ENCODE measurements at regions not wholly inside any gene's neighbourhood (a gene's known extent, or its start where the extent isn't known, plus 50 kb on each side); places are given as distances from the start of the nearest gene placed in this dataset.
"Not testable (repeated sequence)": the region's sequence is repeated elsewhere in the genome, so short reads cannot be mapped to it uniquely, and the experiment has no call there.

DNA sequence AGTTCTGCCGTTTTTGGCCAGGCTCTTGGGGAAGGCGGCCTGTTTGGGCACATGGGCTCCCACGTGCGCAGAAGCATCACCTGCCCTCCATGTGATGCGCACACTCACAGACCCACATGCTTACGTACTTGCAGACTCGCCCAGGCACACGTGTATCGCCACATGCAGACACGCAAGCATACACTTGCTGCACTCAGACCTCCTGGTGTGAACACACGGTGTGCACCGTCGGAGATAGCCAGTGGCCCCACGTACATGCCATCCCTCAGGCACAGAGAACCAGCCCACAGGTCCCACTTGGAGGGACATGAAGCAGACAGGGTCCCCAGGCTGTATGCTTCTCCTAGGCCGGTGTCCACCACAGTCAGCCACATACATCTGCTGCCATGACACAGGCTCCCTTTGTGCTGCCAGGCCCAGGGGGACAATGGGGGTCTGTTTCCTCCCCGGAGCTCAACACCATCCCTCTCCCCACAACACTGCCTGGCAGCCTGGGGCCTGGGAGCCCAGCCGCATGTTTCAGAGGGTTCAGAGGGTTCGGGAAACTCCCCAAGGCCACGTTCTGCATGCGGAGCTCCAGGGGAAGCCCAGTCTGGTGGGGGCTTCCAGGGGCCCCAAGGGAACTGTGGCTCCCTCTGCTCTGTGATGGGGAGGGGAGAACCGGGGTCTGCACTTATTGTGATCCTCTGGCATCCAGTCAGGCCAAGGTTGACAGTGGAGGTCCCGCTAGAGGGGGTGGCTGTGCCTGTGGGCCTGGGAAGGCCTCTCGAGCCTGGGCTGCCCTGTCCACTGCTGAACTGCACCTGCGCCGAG, 208.1 kb upstream of the HAAO start:
- Histone ChIP-seq H3K27me3 (ENCODE audit: control insufficient read depth in 1 of 2, insufficient read depth in 2 of 2, low read length in 2 of 2) (no peaks in the 10 kb centered on the region), H3K27ac (ENCODE audit: low read length) (no peak overlapping the region), H3K9ac (ENCODE audit: low read length in 2 of 2) (no peak overlapping the region), H3K9me3 (ENCODE audit: control insufficient read depth in 2 of 2, low read length in 2 of 2) (no peaks in the 10 kb centered on the region), H3K4me3 (ENCODE audit: low read length in 2 of 2) (no peak overlapping the region), H3K36me3 (ENCODE audit: control insufficient read depth in 2 of 2, insufficient read depth in 2 of 2, low read length in 2 of 2) (no peaks in the 10 kb centered on the region), H3K4me1 (ENCODE audit: control insufficient read depth, insufficient read depth, low read length) (peaks cover 2% of the 10 kb centered on the region)

DNA sequence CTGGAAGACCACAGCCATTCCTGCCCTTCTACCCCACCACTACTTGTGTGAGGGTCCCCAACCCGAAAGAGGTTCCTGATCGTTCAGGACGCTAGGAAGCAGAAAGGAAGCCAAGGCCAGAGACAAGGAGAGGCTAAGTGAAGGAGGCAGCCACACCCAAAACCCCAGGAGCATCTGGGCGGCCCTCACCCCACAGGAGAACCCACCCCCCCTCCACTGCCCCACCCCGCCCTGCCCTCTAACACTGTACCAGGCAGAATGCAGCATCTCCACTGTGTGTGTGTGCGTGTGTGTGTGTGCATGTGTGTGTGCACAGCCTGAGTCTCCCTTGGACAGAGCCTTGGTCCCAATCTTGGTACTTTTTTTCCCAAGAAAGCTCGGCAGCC, 207.5 kb upstream of the HAAO start:
- H3K4me1 ChIP-seq (ENCODE audit: control insufficient read depth, insufficient read depth, low read length) = peaks cover 2% of the 10 kb centered on the region
- no peaks in the 10 kb centered on the region for H3K9me3 ChIP-seq (ENCODE audit: control insufficient read depth in 2 of 2, low read length in 2 of 2)
- no peaks in the 10 kb centered on the region for H3K36me3 ChIP-seq (ENCODE audit: control insufficient read depth in 2 of 2, insufficient read depth in 2 of 2, low read length in 2 of 2)
- H3K9ac ChIP-seq (ENCODE audit: low read length in 2 of 2) = no peak overlapping the region
- H3K27ac ChIP-seq (ENCODE audit: low read length) = no peak overlapping the region
- no peak overlapping the region for H3K4me3 ChIP-seq (ENCODE audit: low read length in 2 of 2)
- H3K27me3 ChIP-seq (ENCODE audit: control insufficient read depth in 1 of 2, insufficient read depth in 2 of 2, low read length in 2 of 2) = no peaks in the 10 kb centered on the region

DNA sequence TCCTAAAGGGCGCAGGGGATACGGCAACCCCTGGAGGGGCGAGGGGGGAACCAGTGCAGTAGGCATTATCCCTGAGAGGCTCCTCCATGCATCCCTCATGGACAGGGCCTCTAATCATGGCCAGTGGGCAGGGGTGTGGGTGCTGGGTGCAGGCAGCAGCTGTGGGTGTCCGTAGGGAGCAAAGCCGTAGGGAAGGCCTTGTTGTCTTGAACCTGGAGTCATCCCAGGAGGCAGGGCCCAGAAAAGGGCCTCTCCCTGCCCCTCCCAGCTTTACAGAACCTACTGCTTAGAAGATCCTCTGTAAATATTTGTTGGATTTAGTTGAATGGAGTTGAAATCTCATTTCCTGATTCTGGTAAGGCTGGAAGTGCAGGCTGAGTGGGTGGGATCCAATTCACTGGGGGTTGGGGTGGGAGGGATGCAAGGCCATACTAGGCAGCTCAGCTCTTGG, 207.0 kb upstream of the HAAO start:
- Histone ChIP-seq H3K9me3 (ENCODE audit: control insufficient read depth in 2 of 2, low read length in 2 of 2) (no peaks in the 10 kb centered on the region), H3K4me1 (ENCODE audit: control insufficient read depth, insufficient read depth, low read length) (peaks cover 2% of the 10 kb centered on the region), H3K9ac (ENCODE audit: low read length in 2 of 2) (no peak overlapping the region), H3K4me3 (ENCODE audit: low read length in 2 of 2) (no peak overlapping the region), H3K27ac (ENCODE audit: low read length) (no peak overlapping the region), H3K36me3 (ENCODE audit: control insufficient read depth in 2 of 2, insufficient read depth in 2 of 2, low read length in 2 of 2) (no peaks in the 10 kb centered on the region), H3K27me3 (ENCODE audit: control insufficient read depth in 1 of 2, insufficient read depth in 2 of 2, low read length in 2 of 2) (no peaks in the 10 kb centered on the region)

DNA sequence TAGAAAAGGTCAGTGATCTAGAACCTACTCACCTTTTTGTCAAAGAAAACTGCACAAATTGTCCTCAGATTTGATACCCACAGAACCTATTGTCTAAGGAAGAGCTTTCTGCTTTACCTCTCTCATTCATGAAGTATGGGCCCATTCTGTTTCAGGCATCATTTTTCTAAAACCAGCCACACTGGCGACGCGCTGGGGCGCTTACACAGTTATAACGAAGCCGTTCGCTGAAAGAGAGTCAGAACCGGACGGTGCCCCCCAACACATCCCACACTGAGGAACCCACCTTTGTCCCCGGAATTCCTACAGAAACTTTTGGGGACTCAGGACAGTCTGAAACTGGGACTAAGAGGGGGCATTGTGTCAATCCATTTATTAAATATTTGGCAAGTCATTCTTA, 206.3 kb upstream of the HAAO start:
- H3K36me3 ChIP-seq (ENCODE audit: control insufficient read depth in 2 of 2, insufficient read depth in 2 of 2, low read length in 2 of 2) = no peaks in the 10 kb centered on the region
- no peaks in the 10 kb centered on the region for H3K9me3 ChIP-seq (ENCODE audit: control insufficient read depth in 2 of 2, low read length in 2 of 2)
- H3K4me1 ChIP-seq (ENCODE audit: control insufficient read depth, insufficient read depth, low read length) = peaks cover 2% of the 10 kb centered on the region
- no peak overlapping the region for H3K4me3 ChIP-seq (ENCODE audit: low read length in 2 of 2)
- H3K27me3 ChIP-seq (ENCODE audit: control insufficient read depth in 1 of 2, insufficient read depth in 2 of 2, low read length in 2 of 2) = no peaks in the 10 kb centered on the region
- H3K27ac ChIP-seq (ENCODE audit: low read length) = no peak overlapping the region
- no peak overlapping the region for H3K9ac ChIP-seq (ENCODE audit: low read length in 2 of 2)

DNA sequence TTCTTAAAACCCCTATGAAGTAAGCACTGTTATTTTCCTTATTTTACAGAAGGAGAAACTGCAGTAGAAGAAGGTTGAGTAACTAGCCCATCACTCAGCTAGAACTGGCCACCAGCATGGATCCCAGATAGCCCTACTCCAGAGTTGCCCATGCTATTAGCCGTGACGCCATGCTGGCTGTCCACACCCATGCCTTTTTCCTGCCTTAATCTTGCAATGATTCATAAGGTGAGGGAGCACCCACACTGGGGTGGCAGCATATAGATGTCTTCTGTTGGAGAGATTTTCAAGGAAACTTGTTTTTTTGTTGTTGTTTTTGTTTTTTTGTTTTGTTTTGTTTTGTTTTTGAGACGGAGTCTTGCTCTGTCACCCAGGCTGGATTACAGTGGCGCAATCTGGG, 204.1 kb upstream of the HAAO start:
- Histone ChIP-seq H3K4me3 (ENCODE audit: low read length in 2 of 2) (no peak overlapping the region), H3K27ac (ENCODE audit: low read length) (no peak overlapping the region), H3K36me3 (ENCODE audit: control insufficient read depth in 2 of 2, insufficient read depth in 2 of 2, low read length in 2 of 2) (no peaks in the 10 kb centered on the region), H3K9ac (ENCODE audit: low read length in 2 of 2) (no peak overlapping the region), H3K4me1 (ENCODE audit: control insufficient read depth, insufficient read depth, low read length) (peaks cover 2% of the 10 kb centered on the region), H3K9me3 (ENCODE audit: control insufficient read depth in 2 of 2, low read length in 2 of 2) (no peaks in the 10 kb centered on the region), H3K27me3 (ENCODE audit: control insufficient read depth in 1 of 2, insufficient read depth in 2 of 2, low read length in 2 of 2) (no peaks in the 10 kb centered on the region)

DNA sequence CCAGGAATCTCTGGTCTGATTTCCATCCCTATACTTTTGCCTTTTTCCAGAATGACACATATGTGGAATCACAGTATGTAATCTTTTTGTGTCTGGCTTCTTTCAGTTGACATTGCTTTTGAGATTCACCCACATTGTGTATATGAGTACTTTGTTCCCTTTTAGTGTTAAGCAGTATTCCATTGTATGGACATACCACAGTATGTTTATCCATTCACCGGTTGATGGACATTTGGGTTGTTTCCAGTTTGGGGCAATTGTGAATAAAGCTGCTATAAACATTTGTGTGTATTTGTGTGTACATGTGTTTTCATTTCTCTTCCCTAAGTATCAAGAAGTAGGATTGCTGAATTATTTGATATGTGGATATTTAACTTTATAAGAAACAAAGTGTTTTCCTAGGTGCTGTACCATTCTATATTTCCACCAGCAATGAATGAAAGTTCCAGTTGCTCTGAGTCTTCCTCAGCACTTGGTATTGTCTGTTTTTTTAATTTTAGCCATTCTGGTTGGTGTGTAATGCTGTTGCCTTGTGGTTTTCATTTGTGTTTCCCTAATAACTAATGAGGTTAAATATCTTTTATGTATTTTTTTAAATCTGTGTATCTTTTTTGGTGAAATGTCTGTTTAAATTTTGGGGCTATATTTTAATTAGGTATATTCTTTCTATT, 203.5 kb upstream of the HAAO start:
- no peak overlapping the region for H3K27ac ChIP-seq (ENCODE audit: low read length)
- no peaks in the 10 kb centered on the region for H3K36me3 ChIP-seq (ENCODE audit: control insufficient read depth in 2 of 2, insufficient read depth in 2 of 2, low read length in 2 of 2)
- no peaks in the 10 kb centered on the region for H3K27me3 ChIP-seq (ENCODE audit: control insufficient read depth in 1 of 2, insufficient read depth in 2 of 2, low read length in 2 of 2)
- peaks cover 2% of the 10 kb centered on the region for H3K4me1 ChIP-seq (ENCODE audit: control insufficient read depth, insufficient read depth, low read length)
- no peaks in the 10 kb centered on the region for H3K9me3 ChIP-seq (ENCODE audit: control insufficient read depth in 2 of 2, low read length in 2 of 2)
- no peak overlapping the region for H3K4me3 ChIP-seq (ENCODE audit: low read length in 2 of 2)
- no peak overlapping the region for H3K9ac ChIP-seq (ENCODE audit: low read length in 2 of 2)

DNA sequence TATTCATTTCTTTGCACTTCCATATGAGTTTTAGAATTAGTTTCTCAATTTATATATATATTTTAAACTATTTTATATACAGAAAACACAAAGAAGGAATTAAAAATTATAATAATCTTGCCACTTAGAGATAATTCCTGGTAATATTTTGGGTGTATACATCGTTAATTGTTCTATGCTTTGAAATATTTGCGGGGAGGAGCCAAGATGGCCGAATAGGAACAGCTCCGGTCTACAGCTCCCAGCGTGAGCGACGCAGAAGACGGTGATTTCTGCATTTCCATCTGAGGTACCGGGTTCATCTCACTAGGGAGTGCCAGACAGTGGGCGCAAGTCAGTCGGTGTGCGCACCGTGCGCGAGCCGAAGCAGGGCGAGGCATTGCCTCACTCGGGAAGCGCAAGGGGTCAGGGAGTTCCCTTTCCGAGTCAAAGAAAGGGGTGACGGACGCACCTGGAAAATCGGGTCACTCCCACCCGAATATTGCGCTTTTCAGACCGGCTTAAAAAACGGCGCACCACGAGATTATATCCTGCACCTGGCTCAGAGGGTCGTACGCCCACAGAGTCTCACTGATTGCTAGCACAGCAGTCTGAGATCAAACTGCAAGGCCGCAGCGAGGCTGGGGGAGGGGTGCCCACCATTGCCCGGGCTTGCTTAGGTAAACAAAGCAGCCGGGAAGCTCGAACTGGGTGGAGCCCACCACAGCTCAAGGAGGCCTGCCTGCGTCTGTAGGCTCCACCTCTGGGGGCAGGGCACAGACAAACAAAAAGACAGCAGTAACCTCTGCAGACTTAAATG, 197.1 kb upstream of the HAAO start:
- not testable (repeated sequence) for H3K27ac ChIP-seq (ENCODE audit: low read length); H3K9ac ChIP-seq (ENCODE audit: low read length in 2 of 2); H3K36me3 ChIP-seq (ENCODE audit: control insufficient read depth in 2 of 2, insufficient read depth in 2 of 2, low read length in 2 of 2); H3K4me1 ChIP-seq (ENCODE audit: control insufficient read depth, insufficient read depth, low read length); H3K27me3 ChIP-seq (ENCODE audit: control insufficient read depth in 1 of 2, insufficient read depth in 2 of 2, low read length in 2 of 2); H3K9me3 ChIP-seq (ENCODE audit: control insufficient read depth in 2 of 2, low read length in 2 of 2); H3K4me3 ChIP-seq (ENCODE audit: low read length in 2 of 2)

DNA sequence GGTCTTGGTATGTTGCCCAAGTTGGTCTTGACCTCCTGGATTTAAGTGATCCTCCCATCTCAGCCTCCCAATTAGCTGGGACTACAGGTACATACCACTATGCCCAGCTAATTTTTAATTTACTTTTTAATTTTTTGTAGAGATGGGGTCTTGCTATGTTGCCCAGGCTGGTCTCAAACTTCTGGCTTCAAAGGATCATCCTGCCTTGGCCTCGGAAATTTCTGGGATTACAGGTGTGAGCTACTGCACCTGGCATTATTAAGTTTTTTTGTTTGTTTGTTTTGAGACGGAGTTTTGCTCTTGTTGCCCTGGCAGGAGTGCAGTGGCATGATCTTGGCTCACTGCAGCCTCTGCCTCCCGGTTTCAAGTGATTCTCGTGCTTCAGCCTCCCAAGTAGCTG, 195.7 kb upstream of the HAAO start:
- not testable (repeated sequence) for H3K36me3 ChIP-seq (ENCODE audit: control insufficient read depth in 2 of 2, insufficient read depth in 2 of 2, low read length in 2 of 2); H3K27ac ChIP-seq (ENCODE audit: low read length); H3K27me3 ChIP-seq (ENCODE audit: control insufficient read depth in 1 of 2, insufficient read depth in 2 of 2, low read length in 2 of 2); H3K4me3 ChIP-seq (ENCODE audit: low read length in 2 of 2); H3K4me1 ChIP-seq (ENCODE audit: control insufficient read depth, insufficient read depth, low read length); H3K9ac ChIP-seq (ENCODE audit: low read length in 2 of 2); H3K9me3 ChIP-seq (ENCODE audit: control insufficient read depth in 2 of 2, low read length in 2 of 2)

DNA sequence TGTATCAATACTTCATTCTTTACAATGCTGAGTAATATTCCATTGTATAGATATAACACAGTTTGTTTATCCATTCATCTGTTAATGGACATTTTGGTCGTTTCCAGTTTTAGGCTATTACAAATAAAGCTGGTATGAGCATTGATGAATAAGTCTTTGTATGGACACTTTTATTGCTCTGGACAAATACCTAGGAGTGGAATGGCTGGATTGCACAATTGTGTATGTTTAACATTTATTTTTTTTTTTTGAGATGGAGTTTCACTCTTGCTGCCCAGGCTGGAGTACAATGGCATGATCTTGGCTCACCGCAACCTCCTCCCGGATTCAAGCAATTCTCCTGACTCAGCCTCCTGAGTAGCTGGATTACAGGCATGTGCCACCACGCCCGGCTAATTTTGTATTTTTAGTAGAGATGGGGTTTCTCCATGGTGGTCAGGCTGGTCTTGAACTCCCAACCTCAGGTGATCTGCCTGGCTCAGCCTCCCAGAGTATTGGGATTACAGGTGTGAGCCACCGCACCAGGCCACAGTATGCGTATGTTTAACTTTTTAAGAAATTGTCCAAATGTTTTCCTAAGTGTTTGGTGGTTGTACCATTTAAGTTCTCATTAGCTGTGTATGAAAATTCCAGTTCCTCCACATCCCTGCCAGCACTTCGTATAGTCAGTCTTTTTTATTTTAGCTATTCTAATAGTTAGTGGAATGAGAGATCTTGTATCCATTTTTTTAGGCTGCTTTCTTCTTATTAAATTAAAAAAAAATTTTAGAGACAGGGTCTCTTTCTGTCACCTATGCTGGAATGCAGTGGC, 194.9 kb upstream of the HAAO start:
- Histone ChIP-seq H3K9me3 (ENCODE audit: control insufficient read depth in 2 of 2, low read length in 2 of 2) (no peaks in the 10 kb centered on the region), H3K4me3 (ENCODE audit: low read length in 2 of 2) (no peak overlapping the region), H3K27ac (ENCODE audit: low read length) (no peak overlapping the region), H3K36me3 (ENCODE audit: control insufficient read depth in 2 of 2, insufficient read depth in 2 of 2, low read length in 2 of 2) (no peaks in the 10 kb centered on the region), H3K9ac (ENCODE audit: low read length in 2 of 2) (no peak overlapping the region), H3K27me3 (ENCODE audit: control insufficient read depth in 1 of 2, insufficient read depth in 2 of 2, low read length in 2 of 2) (no peaks in the 10 kb centered on the region), H3K4me1 (ENCODE audit: control insufficient read depth, insufficient read depth, low read length) (no peaks in the 10 kb centered on the region)

DNA sequence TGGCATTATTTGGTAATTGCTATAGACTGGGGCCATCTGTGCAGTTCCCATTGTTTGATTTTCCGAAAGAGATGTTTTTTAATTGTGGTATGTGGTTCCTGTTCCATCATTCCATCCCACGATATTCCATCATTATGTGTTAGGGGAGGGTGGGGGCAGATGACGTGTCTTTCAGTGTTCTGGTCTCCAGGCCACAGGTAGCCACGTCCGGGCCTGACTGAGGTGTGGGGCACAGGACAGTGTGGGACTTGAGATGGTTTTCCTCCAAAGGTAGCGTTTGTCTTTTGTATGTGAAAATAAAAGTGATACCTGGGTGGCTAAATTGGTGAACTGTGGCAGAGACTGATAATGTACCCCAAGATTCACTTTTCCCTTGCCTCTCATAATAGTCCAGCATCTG, 192.2 kb upstream of the HAAO start:
- Histone ChIP-seq H3K27me3 (ENCODE audit: control insufficient read depth in 1 of 2, insufficient read depth in 2 of 2, low read length in 2 of 2) (no peaks in the 10 kb centered on the region), H3K9me3 (ENCODE audit: control insufficient read depth in 2 of 2, low read length in 2 of 2) (no peaks in the 10 kb centered on the region), H3K4me3 (ENCODE audit: low read length in 2 of 2) (no peak overlapping the region), H3K9ac (ENCODE audit: low read length in 2 of 2) (no peak overlapping the region), H3K27ac (ENCODE audit: low read length) (no peak overlapping the region), H3K36me3 (ENCODE audit: control insufficient read depth in 2 of 2, insufficient read depth in 2 of 2, low read length in 2 of 2) (no peaks in the 10 kb centered on the region), H3K4me1 (ENCODE audit: control insufficient read depth, insufficient read depth, low read length) (no peaks in the 10 kb centered on the region)
